A549 (cell line): ENCODE measurements at regions not wholly inside any gene's neighbourhood (a gene's known extent, or its start where the extent isn't known, plus 50 kb on each side); places are given as distances from the start of the nearest gene placed in this dataset.

ENCODE experiments used
- ATAC-seq, 2 experiments: fragments of 200-7000 bp in 1 of 2; fragments of >200 bp in 1 of 2; cut with Nextera tagmentation in 1 of 2; cut with Tn5 transposase in 1 of 2; 3 replicates each; pipeline versions ENCODE4 v1.8.0 to v1.9.1; 2018 to 2020; ENCODE audit warnings: mild to moderate bottlenecking in 1 of 2, moderate library complexity in 1 of 2
- CTCF ChIA-PET: fragments of 300-600 bp; sonication (Branson Sonifier 250); formaldehyde crosslinking; extraction: SDS; loops from one replicate; lab custom pipeline; 2021; ENCODE audit warnings: antibody characterized with exemption, inconsistent platforms; lab: Yijun Ruan, JAX
- POLR2A ChIA-PET: fragments of 350-600 bp; formaldehyde crosslinking; extraction: SDS; loops from one replicate; lab custom pipeline; 2021; ENCODE audit warnings: antibody characterized with exemption, inconsistent platforms; lab: Yijun Ruan, JAX
- DNase-seq, 2 experiments: peaks; one replicate each; pipeline versions ENCODE4 v3.0.0 to v3.0.0-alpha.2; 2011 to 2016; ENCODE audit warnings: low read depth in 1 of 2, low spot score in 1 of 2
- FAIRE-seq: peaks from 2 replicates; lab custom pipeline; 2011; peaks lifted over from hg19 to GRCh38; lab: Jason Lieb, UNC
- H3K27ac ChIP-seq, 2 experiments: fragments of >200 bp; sonication (Bioruptor Twin); formaldehyde crosslinking; 3 replicates each; pipeline ENCODE4 v1.5.1; 2016 to 2017
- H3K4me1 ChIP-seq: fragments of >200 bp; sonication (Bioruptor Twin); formaldehyde crosslinking; 3 replicates; pipeline ENCODE4 v1.6.1; 2016
- H3K4me2 ChIP-seq: fragments of >200 bp; sonication (Bioruptor Twin); formaldehyde crosslinking; 3 replicates; pipeline ENCODE4 v1.6.1; 2016
- H3K4me3 ChIP-seq: fragments of >200 bp; sonication (Bioruptor Twin); formaldehyde crosslinking; 3 replicates; pipeline ENCODE4 v1.5.1; 2016
- H3K9me3 ChIP-seq: fragments of >200 bp; sonication (Bioruptor Twin); formaldehyde crosslinking; 3 replicates; pipeline ENCODE4 v1.6.1; 2016
- BHLHE40 ChIP-seq: IDR thresholded peaks from 2 replicates; pipeline ENCODE4 v1.6.1; 2012; ENCODE audit warnings: low read depth, low read length, inconsistent platforms
- CBX8 ChIP-seq: fragments of 200-600 bp; sonication (generic); IDR thresholded peaks from 2 replicates; pipeline ENCODE4 v1.6.1; 2016
- CHD2 ChIP-seq: fragments of 150-350 bp; IDR thresholded peaks from 2 replicates; pipeline ENCODE4 v1.6.1; 2014; ENCODE audit warnings: low read length; ENCODE audit not compliant: partially characterized antibody
- EHF ChIP-seq: fragments of 250-450 bp; sonication (Bioruptor Pico); IDR thresholded peaks from 2 replicates; pipeline ENCODE4 v1.5.0; 2020; ENCODE audit warnings: mild to moderate bottlenecking
- EHMT2 ChIP-seq: fragments of 200-600 bp; sonication (generic); IDR thresholded peaks from 2 replicates; pipeline ENCODE4 v1.6.1; 2016; ENCODE audit warnings: antibody characterized with exemption, low read depth, mild to moderate bottlenecking, moderate library complexity
- FOSB ChIP-seq: fragments of 250-450 bp; sonication (Bioruptor Pico); IDR thresholded peaks from 2 replicates; pipeline ENCODE4 v1.5.0; 2020; ENCODE audit warnings: mild to moderate bottlenecking, moderate library complexity
- GATA3 ChIP-seq: IDR thresholded peaks from 2 replicates; pipeline ENCODE4 v1.6.1; 2012; ENCODE audit warnings: borderline replicate concordance
- HOXA7 ChIP-seq: fragments of 250-450 bp; sonication (Bioruptor Pico); IDR thresholded peaks from 2 replicates; pipeline ENCODE4 v1.5.0; 2020; ENCODE audit warnings: mild to moderate bottlenecking, moderate library complexity
- HOXB13 ChIP-seq: fragments of 250-450 bp; sonication (Bioruptor Pico); IDR thresholded peaks from 2 replicates; pipeline ENCODE4 v1.5.0; 2020; ENCODE audit warnings: low read depth, mild to moderate bottlenecking, moderate library complexity
- KDM5A ChIP-seq: fragments of 200-600 bp; sonication (generic); IDR thresholded peaks from 2 replicates; pipeline ENCODE4 v1.6.1; 2016; ENCODE audit warnings: antibody characterized with exemption, mild to moderate bottlenecking
- MAX ChIP-seq: IDR thresholded peaks from 2 replicates; pipeline ENCODE4 v1.6.1; 2012
- MAZ ChIP-seq: fragments of 150-350 bp; IDR thresholded peaks from 2 replicates; pipeline ENCODE4 v1.6.1; 2014; ENCODE audit warnings: antibody characterized with exemption, low read depth, low read length, borderline replicate concordance
- NPAS2 ChIP-seq: fragments of 250-450 bp; sonication (Bioruptor Pico); IDR thresholded peaks from 2 replicates; pipeline ENCODE4 v1.8.0; 2022; ENCODE audit warnings: mild to moderate bottlenecking, moderate library complexity, borderline replicate concordance
- NR3C1 ChIP-seq: fragments of >200 bp; sonication (Bioruptor Twin); formaldehyde crosslinking; IDR thresholded peaks from 3 replicates; pipeline ENCODE4 v1.6.1; 2017
- PBX3 ChIP-seq: IDR thresholded peaks from 2 replicates; pipeline ENCODE4 v1.6.1; 2012
- RARB ChIP-seq: fragments of 250-450 bp; sonication (Bioruptor Pico); IDR thresholded peaks from 2 replicates; pipeline ENCODE4 v1.8.0; 2021; ENCODE audit warnings: mild to moderate bottlenecking, moderate library complexity
- SMC3 ChIP-seq: fragments of >200 bp; sonication (Bioruptor Twin); formaldehyde crosslinking; IDR thresholded peaks from 3 replicates; pipeline ENCODE4 v1.6.1; 2018; ENCODE audit warnings: inconsistent platforms
- SREBF2 ChIP-seq: fragments of 450-650 bp; IDR thresholded peaks from 2 replicates; pipeline ENCODE4 v1.6.1; 2014; ENCODE audit warnings: mild to moderate bottlenecking, moderate library complexity
- TP53 ChIP-seq: fragments of 250-450 bp; sonication (Bioruptor Pico); IDR thresholded peaks from 2 replicates; pipeline ENCODE4 v1.5.0; 2021; ENCODE audit warnings: mild to moderate bottlenecking, moderate library complexity
- ZFP36 ChIP-seq: fragments of 450-650 bp; IDR thresholded peaks from 2 replicates; pipeline ENCODE4 v1.6.1; 2014; ENCODE audit warnings: borderline replicate concordance; ENCODE audit not compliant: partially characterized antibody
- ZNF302 ChIP-seq: fragments of 250-450 bp; sonication (Bioruptor Pico); IDR thresholded peaks from 2 replicates; pipeline ENCODE4 v1.9.0; 2021; ENCODE audit warnings: inconsistent platforms, mild to moderate bottlenecking, moderate library complexity
- WGBS: methylation state at CpG from one replicate; pipeline ENCODE4 v1.1.6; 2017; ENCODE audit errors: missing lambda C conversion rate; 5-methylcytosine and 5-hydroxymethylcytosine counted together
- TF ChIP-seq, protein P1 (sequence below): fragments of 150-350 bp; IDR thresholded peaks from 2 replicates; pipeline ENCODE4 v1.6.1; 2014; ENCODE audit warnings: low read depth, mild to moderate bottlenecking, low read length
- TF ChIP-seq, protein P2 (sequence below): fragments of >200 bp; sonication (Bioruptor Twin); formaldehyde crosslinking; IDR thresholded peaks from 3 replicates; pipeline ENCODE4 v1.6.1; 2016
- TF ChIP-seq, protein P3 (sequence below): fragments of >200 bp; sonication (Bioruptor Twin); formaldehyde crosslinking; IDR thresholded peaks from 3 replicates; pipeline ENCODE4 v1.5.1; 2016
- TF ChIP-seq, protein P4 (sequence below): fragments of 200-600 bp; sonication (generic); IDR thresholded peaks from 2 replicates; pipeline ENCODE4 v1.6.1; 2016; ENCODE audit warnings: antibody characterized with exemption, mild to moderate bottlenecking, moderate library complexity

- no peak for TF ChIP-seq ZFP36
- TF ChIP-seq CBX8, result no peak
- TF ChIP-seq RARB (CRISPR knock-in tag), result no peak
- no peak for TF ChIP-seq NPAS2
- no peak for TF ChIP-seq KDM5A
- TF ChIP-seq ZNF302 (CRISPR knock-in tag), result no peak
- TF ChIP-seq MAX, result no peak
- TF ChIP-seq BHLHE40, result no peak
- TF ChIP-seq, protein P1, sequence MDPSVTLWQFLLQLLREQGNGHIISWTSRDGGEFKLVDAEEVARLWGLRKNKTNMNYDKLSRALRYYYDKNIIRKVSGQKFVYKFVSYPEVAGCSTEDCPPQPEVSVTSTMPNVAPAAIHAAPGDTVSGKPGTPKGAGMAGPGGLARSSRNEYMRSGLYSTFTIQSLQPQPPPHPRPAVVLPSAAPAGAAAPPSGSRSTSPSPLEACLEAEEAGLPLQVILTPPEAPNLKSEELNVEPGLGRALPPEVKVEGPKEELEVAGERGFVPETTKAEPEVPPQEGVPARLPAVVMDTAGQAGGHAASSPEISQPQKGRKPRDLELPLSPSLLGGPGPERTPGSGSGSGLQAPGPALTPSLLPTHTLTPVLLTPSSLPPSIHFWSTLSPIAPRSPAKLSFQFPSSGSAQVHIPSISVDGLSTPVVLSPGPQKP, result no peak
- TF ChIP-seq SREBF2, result no peak
- TF ChIP-seq, protein P2, sequence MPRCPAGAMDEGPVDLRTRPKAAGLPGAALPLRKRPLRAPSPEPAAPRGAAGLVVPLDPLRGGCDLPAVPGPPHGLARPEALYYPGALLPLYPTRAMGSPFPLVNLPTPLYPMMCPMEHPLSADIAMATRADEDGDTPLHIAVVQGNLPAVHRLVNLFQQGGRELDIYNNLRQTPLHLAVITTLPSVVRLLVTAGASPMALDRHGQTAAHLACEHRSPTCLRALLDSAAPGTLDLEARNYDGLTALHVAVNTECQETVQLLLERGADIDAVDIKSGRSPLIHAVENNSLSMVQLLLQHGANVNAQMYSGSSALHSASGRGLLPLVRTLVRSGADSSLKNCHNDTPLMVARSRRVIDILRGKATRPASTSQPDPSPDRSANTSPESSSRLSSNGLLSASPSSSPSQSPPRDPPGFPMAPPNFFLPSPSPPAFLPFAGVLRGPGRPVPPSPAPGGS, result no peak
These were observed 90.4 kb upstream of the PJA1 start for GRCh38 chrX:69255441-69256290.

GRCh38 chrX:69253821-69254220, 88.6 kb upstream of the PJA1 start:
- ChIA-PET POLR2A (no interaction called here), CTCF (interaction anchor here (1.5 kb wide), 1 partner anchor 742 kb away, joined by 3 read pairs; no protein-coding TSS in a partner anchor)
- no peaks in the 10 kb centered on the region for H3K4me1 ChIP-seq
- ATAC-seq (no peak), DNase-seq (no peak), FAIRE-seq (no peak)
- WGBS, result no CpG with 5 or more reads among the region's 1 CpG
- no peaks in the 10 kb centered on the region for H3K9me3 ChIP-seq
- H3K4me2 ChIP-seq, result no peak overlapping the region
- TF ChIP-seq TP53 (no peak), GATA3 (no peak), NR3C1 (no peak), CBX8 (no peak), ZFP36 (no peak), BHLHE40 (no peak), MAZ (no peak)
- TF ChIP-seq, all 56 proteins: peak for 0
- H3K27ac ChIP-seq, result no peak overlapping the region
- H3K4me3 ChIP-seq, result no peak overlapping the region

More at GRCh38 chrX:69255441-69256290, 90.4 kb upstream of the PJA1 start:
- POLR2A ChIA-PET, result no interaction called here
- CTCF ChIA-PET, result interaction anchor here (1.0 to 1.4 kb wide), 2 partner anchors 50 to 877 kb away, joined by 3 read pairs; partner anchors contain the start of gene IGBP1
- FAIRE-seq (no peak), DNase-seq (no peak), ATAC-seq (no peak)
- no peaks in the 10 kb centered on the region for H3K9me3 ChIP-seq
- H3K4me2 ChIP-seq, result no peak overlapping the region
- no peak overlapping the region for H3K4me3 ChIP-seq
- WGBS, result 74% methylated on average over 7 of the region's 11 CpGs
- no peak overlapping the region for H3K27ac ChIP-seq
- no peaks in the 10 kb centered on the region for H3K4me1 ChIP-seq

DNA sequence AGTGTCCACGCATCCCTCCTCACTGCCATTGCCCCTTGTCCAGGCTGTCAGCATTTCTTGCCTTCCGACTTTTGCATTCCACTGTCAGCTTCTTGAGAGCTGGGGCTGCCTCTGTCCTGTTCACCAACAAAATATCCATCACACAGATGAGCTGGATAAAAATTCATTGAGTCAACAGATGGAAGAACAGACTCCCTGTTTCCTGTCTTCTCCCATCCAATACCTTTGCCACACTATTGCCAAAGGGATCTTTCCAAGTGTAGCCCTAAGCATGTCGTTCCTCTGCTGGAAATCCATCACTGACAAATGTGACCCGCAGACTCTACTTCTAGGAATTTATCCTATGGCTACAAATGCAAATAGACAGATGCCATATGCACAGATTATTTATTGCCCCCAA, 78.0 kb upstream of the PJA1 start:
- 9% methylated on average over 4 of the region's 4 CpGs for WGBS
- ATAC-seq (no peak), FAIRE-seq (no peak), DNase-seq (no peak)
- POLR2A ChIA-PET, result no interaction called here
- Histone ChIP-seq H3K4me2 (no peak overlapping the region), H3K9me3 (no peaks in the 10 kb centered on the region), H3K4me3 (no peak overlapping the region), H3K27ac (no peak overlapping the region), H3K4me1 (no peaks in the 10 kb centered on the region)
- CTCF ChIA-PET, result no interaction called here
- TF ChIP-seq EHF (CRISPR knock-in tag) (no peak), PBX3 (no peak), SMC3 (no peak), FOSB (no peak), HOXA7 (CRISPR knock-in tag) (no peak), EHMT2 (no peak), HOXB13 (no peak), NR3C1 (no peak), CHD2 (no peak)
- TF ChIP-seq, protein P3, sequence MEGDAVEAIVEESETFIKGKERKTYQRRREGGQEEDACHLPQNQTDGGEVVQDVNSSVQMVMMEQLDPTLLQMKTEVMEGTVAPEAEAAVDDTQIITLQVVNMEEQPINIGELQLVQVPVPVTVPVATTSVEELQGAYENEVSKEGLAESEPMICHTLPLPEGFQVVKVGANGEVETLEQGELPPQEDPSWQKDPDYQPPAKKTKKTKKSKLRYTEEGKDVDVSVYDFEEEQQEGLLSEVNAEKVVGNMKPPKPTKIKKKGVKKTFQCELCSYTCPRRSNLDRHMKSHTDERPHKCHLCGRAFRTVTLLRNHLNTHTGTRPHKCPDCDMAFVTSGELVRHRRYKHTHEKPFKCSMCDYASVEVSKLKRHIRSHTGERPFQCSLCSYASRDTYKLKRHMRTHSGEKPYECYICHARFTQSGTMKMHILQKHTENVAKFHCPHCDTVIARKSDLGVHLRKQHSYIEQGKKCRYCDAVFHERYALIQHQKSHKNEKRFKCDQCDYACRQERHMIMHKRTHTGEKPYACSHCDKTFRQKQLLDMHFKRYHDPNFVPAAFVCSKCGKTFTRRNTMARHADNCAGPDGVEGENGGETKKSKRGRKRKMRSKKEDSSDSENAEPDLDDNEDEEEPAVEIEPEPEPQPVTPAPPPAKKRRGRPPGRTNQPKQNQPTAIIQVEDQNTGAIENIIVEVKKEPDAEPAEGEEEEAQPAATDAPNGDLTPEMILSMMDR, result no peak
- TF ChIP-seq, protein P4, sequence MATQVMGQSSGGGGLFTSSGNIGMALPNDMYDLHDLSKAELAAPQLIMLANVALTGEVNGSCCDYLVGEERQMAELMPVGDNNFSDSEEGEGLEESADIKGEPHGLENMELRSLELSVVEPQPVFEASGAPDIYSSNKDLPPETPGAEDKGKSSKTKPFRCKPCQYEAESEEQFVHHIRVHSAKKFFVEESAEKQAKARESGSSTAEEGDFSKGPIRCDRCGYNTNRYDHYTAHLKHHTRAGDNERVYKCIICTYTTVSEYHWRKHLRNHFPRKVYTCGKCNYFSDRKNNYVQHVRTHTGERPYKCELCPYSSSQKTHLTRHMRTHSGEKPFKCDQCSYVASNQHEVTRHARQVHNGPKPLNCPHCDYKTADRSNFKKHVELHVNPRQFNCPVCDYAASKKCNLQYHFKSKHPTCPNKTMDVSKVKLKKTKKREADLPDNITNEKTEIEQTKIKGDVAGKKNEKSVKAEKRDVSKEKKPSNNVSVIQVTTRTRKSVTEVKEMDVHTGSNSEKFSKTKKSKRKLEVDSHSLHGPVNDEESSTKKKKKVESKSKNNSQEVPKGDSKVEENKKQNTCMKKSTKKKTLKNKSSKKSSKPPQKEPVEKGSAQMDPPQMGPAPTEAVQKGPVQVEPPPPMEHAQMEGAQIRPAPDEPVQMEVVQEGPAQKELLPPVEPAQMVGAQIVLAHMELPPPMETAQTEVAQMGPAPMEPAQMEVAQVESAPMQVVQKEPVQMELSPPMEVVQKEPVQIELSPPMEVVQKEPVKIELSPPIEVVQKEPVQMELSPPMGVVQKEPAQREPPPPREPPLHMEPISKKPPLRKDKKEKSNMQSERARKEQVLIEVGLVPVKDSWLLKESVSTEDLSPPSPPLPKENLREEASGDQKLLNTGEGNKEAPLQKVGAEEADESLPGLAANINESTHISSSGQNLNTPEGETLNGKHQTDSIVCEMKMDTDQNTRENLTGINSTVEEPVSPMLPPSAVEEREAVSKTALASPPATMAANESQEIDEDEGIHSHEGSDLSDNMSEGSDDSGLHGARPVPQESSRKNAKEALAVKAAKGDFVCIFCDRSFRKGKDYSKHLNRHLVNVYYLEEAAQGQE, result no peak
